ENCODE measurements at regions not wholly inside any gene's neighbourhood (a gene's known extent, or its start where the extent isn't known, plus 50 kb on each side); places are given as distances from the start of the nearest gene placed in this dataset.
A peak's percentile ranks its signal among the peaks of the same experiment; 100 is the strongest.

DNA sequence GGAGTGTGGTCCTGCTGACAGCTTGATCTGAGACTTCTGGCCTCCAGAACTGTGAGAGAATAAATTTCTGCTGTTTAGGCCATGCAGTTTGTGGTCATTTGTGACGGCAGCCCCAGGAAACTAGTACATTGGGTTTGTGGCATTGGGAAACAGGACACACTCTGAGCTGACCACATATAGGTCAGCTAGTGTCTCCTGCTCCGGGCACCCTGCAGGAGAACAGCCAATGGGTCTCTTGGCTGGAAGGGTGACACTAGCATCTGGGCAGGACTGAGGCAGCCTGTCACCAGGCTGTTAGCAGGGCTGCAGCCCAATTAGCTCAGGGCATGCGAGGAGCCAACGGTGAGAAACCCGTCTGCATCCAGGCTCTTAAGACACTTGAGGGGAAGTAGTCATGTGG is 83.2 kb downstream of the PITPNM2 start:
- H3K9ac ChIP-seq: no peak overlapping the region
- no peak overlapping the region for H3K4me2 ChIP-seq
- H3K27me3 ChIP-seq: no peaks in the 10 kb centered on the region
- no peaks in the 10 kb centered on the region for H3K9me3 ChIP-seq (replicated peaks in 1 of 11)
- no peaks in the 10 kb centered on the region for H3K36me3 ChIP-seq
- no peak overlapping the region for H3K4me3 ChIP-seq
- H4K20me1 ChIP-seq: peaks cover 0 to 93% (median 0%) of the 10 kb centered on the region in 11 experiments; a peak in 5 of 22 replicates
- TF ChIP-seq Cebpa-rat (IDR thresholded peaks at IDR 0.05): no peak
- H3K27ac ChIP-seq: no peak overlapping the region
- peaks cover 36 to 57% (median 52%) of the 10 kb centered on the region in 10 experiments for H3K4me1 ChIP-seq

DNA sequence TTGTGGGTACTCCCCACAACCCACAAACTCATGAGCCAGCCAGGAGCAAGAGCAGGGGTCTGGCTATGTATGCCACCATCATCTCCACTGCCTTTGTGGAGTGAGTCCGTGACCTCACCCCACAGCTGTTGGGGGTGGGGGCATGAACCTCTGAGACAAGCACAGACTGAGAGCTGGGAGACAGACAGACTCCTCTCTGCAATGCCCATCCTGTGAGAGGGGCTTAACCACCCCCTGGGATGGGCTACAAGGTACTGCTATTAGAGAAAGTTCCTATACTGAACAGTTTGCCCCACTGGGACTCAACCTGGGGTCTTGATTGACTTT is 84.5 kb downstream of the PITPNM2 start:
- Histone ChIP-seq H3K27ac (no peak overlapping the region), H3K4me1 (peaks cover 49 to 68% (median 65%) of the 10 kb centered on the region in 10 experiments), H3K36me3 (no peaks in the 10 kb centered on the region), H3K9me3 (replicated peaks in 1 of 11) (no peaks in the 10 kb centered on the region), H3K4me2 (peak overlapping the region in 8 of 11 experiments; percentile 2 to 77 (median 41); a peak in 7 of 22 replicates), H3K4me3 (no peak overlapping the region), H4K20me1 (peaks cover 0 to 92% (median 0%) of the 10 kb centered on the region in 11 experiments; a peak in 5 of 22 replicates), H3K27me3 (no peaks in the 10 kb centered on the region), H3K9ac (no peak overlapping the region)
- no peak for TF ChIP-seq Cebpa-rat (IDR thresholded peaks at IDR 0.05)

DNA sequence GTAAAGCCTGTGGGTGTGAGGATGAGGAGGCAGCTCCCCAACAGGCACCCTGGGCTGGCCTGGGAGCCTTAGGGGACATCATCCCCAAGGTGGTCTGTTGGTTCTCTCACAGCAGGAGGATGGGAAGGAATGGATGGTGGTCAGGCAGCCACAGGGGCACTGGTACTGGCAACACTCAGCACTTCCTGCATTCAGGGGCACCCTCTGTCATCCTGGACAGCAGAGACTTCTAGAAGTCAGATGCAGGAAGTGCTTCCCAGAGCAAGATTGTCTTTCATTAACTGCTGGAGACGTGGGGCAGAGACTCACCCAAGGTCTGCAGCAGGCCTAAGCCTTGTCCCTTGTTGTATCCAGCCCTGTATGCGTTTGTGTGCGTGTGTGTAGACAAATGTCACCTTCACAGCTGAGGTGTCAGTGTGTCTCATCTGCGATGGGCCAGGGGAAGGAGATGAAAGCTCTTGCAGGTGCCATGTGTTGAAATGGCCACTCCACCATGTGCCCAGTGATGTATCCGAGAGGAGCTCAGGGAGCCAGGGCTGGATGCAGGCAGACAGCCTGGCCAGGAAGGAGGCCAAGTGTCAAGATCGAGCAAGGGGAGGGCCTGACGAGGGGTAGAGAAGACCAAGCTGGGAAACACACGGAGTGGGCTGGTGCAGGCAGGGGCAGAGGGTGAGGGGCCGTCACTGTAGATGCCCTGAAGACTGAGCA is 85.1 kb downstream of the PITPNM2 start:
- peaks cover 0 to 92% (median 0%) of the 10 kb centered on the region in 11 experiments; a peak in 5 of 22 replicates for H4K20me1 ChIP-seq
- no peak for TF ChIP-seq Cebpa-rat (IDR thresholded peaks at IDR 0.05)

DNA sequence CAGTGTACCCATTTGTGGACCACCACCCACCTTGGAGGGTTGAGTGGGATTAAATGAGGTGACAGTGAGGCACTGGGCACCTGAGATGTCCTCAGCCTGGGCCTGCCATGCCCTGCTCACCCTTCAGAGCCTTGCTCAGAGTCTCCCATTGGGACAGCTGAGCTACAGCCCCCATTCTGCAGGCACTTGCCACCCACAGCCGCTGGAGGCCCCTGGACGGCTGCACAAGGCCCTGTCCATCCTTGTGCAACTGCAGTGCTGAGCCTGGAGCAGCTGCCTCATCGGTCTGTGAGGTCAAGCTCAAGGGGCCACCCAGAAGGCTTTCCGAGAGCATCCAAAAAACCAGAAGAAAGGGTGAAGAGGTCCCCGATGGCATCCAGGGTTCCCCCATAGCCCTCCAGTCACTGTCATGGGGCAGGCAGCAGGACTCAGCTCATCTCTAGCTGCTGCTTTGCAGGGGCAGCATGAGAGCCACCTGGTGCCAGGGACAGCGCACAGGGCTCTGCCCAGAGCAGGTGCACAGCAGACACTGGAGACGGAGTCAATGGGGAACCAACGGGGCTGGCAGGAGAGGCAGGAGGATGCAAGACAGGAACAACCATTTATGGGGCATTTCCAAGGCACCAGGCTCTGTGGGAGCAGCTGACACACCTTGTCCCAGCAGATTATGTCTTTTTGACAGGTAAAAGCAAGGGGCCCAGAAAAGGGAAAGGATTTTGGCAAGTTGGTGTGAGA is 84.6 kb downstream of the ARL6IP4 start:
- peak overlapping the region in 2 of 11 experiments; percentile 15 to 27; a peak in 1 of 22 replicates for H3K9ac ChIP-seq

More for the DNA sequence above, 85.1 kb downstream of the PITPNM2 start:
- Histone ChIP-seq H3K9me3 (replicated peaks in 1 of 11) (no peaks in the 10 kb centered on the region), H3K4me1 (peaks cover 53 to 68% (median 66%) of the 10 kb centered on the region in 10 experiments), H3K4me3 (no peak overlapping the region), H3K4me2 (peak overlapping the region in 10 of 11 experiments; percentile 2 to 77 (median 56); a peak in 14 of 22 replicates), H3K27me3 (no peaks in the 10 kb centered on the region), H3K27ac (no peak overlapping the region), H3K9ac (no peak overlapping the region; a peak in 1 of 22 replicates), H3K36me3 (no peaks in the 10 kb centered on the region)

DNA sequence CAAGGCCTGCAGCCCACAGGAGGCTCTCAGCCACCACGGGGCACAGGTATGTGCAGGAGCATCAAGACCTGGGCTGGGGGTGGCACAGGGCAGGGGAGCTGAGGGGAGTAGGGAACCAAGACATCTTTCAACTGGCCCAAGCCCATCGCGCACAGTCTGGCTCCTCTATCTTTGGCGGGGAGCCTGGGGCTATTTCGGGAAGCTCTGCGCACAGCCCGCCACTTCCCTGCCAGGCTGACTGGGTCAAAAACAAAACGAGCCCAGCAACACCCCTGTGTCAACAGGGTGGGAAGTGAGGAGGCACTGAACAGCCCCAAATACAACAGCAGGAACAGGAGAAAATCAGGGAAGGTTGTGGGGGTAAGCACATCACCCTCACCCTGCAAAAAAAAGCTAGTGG is 83.9 kb downstream of the ARL6IP4 start:
- no peak overlapping the region for H3K27ac ChIP-seq

More for the DNA sequence above, 84.6 kb downstream of the ARL6IP4 start:
- H3K36me3 ChIP-seq: no peaks in the 10 kb centered on the region
- H3K4me3 ChIP-seq: no peak overlapping the region
- H3K27ac ChIP-seq: no peak overlapping the region
- no peaks in the 10 kb centered on the region for H3K27me3 ChIP-seq
- no peaks in the 10 kb centered on the region for H3K9me3 ChIP-seq (replicated peaks in 1 of 11)
- H4K20me1 ChIP-seq: peaks cover 0 to 92% (median 0%) of the 10 kb centered on the region in 11 experiments; a peak in 7 of 22 replicates
- H3K4me2 ChIP-seq: peak overlapping the region; percentile 49 to 77 (median 64); a peak in 19 of 22 replicates
- peaks cover 55 to 68% (median 67%) of the 10 kb centered on the region in 10 experiments for H3K4me1 ChIP-seq
- no peak for TF ChIP-seq Cebpa-rat (IDR thresholded peaks at IDR 0.05)

DNA sequence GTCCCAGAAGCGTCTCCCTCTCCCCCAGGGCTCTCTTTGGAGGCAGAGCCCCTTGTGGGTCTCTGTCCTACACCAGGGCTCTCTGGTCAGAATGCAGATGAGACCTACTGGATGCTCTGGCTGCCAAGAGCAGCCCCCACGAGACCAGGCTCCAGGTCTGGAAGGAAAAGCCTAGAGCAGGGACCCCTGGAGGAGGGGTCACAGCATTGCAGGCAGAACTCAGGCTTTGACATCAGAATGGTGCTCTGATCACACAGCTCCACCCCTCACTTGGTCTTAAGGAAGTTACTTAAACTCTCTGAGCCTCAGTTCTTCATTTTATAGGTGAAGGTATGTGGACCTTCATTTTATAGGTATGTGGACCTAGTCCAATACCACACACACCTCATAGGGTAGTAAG is 83.1 kb downstream of the ARL6IP4 start:
- no peaks in the 10 kb centered on the region for H3K27me3 ChIP-seq
- no peak for TF ChIP-seq Cebpa-rat (IDR thresholded peaks at IDR 0.05)
- H3K4me3 ChIP-seq: no peak overlapping the region
- no peaks in the 10 kb centered on the region for H3K9me3 ChIP-seq (replicated peaks in 1 of 11)
- peak overlapping the region in 4 of 11 experiments; percentile 4 to 51 (median 30); a peak in 5 of 22 replicates for H3K9ac ChIP-seq
- no peaks in the 10 kb centered on the region for H3K36me3 ChIP-seq
- peak overlapping the region; percentile 49 to 79 (median 65) for H3K4me2 ChIP-seq
- H3K4me1 ChIP-seq: peaks cover 65 to 83% (median 79%) of the 10 kb centered on the region in 10 experiments
- H4K20me1 ChIP-seq: peaks cover 0 to 94% (median 0%) of the 10 kb centered on the region in 11 experiments; a peak in 7 of 22 replicates
- peak overlapping the region in 7 of 11 experiments; percentile 39 to 59 (median 42); a peak in 9 of 22 replicates for H3K27ac ChIP-seq

More for the DNA sequence above, 83.9 kb downstream of the ARL6IP4 start:
- 0 out of 22 replicates have a peak overlapping the region, but pooled peaks of 2 of the 11 experiments have one; percentile 15 to 27 for H3K9ac ChIP-seq
- TF ChIP-seq Cebpa-rat (IDR thresholded peaks at IDR 0.05): no peak
- H3K4me1 ChIP-seq: peaks cover 60 to 74% (median 72%) of the 10 kb centered on the region in 10 experiments
- no peaks in the 10 kb centered on the region for H3K36me3 ChIP-seq
- peaks cover 0 to 93% (median 0%) of the 10 kb centered on the region in 11 experiments; a peak in 7 of 22 replicates for H4K20me1 ChIP-seq
- H3K27me3 ChIP-seq: no peaks in the 10 kb centered on the region
- no peaks in the 10 kb centered on the region for H3K9me3 ChIP-seq (replicated peaks in 1 of 11)
- peak overlapping the region; percentile 49 to 77 (median 64) for H3K4me2 ChIP-seq
- no peak overlapping the region for H3K4me3 ChIP-seq

DNA sequence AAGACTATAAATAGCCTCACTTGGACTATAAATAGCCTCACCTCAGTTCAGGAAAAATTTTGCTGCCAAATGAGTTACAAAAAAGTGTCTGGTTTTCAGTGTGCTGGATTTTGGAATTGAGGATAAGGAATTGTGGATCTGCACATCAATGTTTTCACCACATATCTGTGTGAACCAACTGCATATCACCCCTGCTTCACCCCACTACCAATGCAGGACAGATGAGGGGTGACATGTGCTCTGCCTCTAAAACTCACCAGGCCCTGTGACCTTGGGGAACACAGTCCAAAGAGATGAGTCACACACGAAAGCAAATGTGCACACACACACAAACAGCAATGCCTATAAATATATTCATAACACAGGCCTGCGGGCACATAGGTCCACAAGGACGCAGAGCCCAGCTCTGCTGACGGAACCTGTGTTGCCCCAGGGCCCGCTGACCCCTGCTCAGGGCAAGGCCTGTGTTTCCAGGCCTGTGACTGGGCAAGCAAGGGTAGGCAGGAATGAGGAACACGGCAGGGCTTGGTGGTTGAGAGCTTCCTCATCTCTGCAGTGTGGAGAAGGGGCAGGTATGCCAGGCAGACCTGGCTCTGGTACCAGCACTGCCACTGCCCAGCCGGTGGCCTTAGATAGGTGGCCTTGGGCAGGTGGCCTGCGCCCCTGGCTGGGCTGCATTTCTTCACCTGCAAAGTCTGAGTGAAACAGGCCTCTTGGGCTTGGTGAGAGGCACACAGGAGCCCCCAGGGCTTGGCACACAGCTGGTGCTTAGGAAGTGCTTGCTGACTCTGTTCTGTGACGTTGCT is 82.4 kb downstream of the ARL6IP4 start:
- H3K36me3 ChIP-seq: no peaks in the 10 kb centered on the region
- peak overlapping the region; percentile 49 to 79 (median 65) for H3K4me2 ChIP-seq
- no peak overlapping the region for H3K4me3 ChIP-seq
- H3K9ac ChIP-seq: peak overlapping the region in 7 of 11 experiments; percentile 4 to 51 (median 21); a peak in 10 of 22 replicates
- no peaks in the 10 kb centered on the region for H3K27me3 ChIP-seq
- TF ChIP-seq Cebpa-rat (IDR thresholded peaks at IDR 0.05): no peak
- peaks cover 65 to 89% (median 85%) of the 10 kb centered on the region in 10 experiments for H3K4me1 ChIP-seq
- no peaks in the 10 kb centered on the region for H3K9me3 ChIP-seq (replicated peaks in 1 of 11)
- H4K20me1 ChIP-seq: peaks cover 0 to 98% (median 0%) of the 10 kb centered on the region in 11 experiments; a peak in 9 of 22 replicates
- H3K27ac ChIP-seq: peak overlapping the region in 9 of 11 experiments; percentile 0 to 59 (median 42); a peak in 14 of 22 replicates

DNA sequence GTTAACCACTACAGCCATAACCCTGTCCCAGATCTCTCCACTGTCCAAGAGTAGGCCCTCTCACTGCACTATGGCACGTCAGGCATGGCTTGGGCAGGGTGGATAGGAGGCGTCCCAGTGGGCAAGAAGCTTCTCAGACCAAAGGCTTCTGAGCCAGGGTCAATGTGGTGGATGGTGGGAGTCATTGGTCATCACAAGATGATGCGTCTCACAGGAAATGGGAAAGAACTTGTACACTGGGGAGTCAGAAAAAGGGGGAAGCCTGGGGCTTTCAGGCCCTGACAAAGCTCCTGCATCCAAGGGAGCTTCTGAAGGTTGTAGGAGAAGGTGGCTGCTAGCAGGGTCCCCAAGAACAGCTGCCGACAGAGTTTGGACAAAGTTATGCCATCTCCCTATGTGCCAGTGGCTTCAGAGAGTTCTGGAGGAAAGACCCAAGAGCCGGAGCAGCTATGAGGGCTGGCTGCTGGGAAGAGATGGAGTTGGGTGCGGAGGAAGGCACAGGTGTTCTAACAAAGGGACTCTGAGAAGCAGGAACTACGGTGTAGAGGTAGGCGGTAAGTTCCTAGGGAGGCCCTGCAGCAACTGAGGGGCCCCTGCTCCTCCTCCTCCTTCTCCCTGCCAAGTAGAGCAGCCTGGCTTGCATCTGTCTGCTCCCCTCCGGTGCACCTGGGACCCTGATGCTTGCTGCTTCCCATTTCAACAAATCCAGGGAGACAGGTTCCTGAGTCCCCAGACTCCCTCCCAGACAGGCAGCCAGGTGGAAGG is 81.1 kb downstream of the ARL6IP4 start:
- no peaks in the 10 kb centered on the region for H3K27me3 ChIP-seq
- H4K20me1 ChIP-seq: peaks cover 0 to 94% (median 0%) of the 10 kb centered on the region in 11 experiments; a peak in 9 of 22 replicates
- no peak overlapping the region for H3K4me3 ChIP-seq
- H3K9ac ChIP-seq: no peak overlapping the region
- no peaks in the 10 kb centered on the region for H3K36me3 ChIP-seq
- no peak for TF ChIP-seq Cebpa-rat (IDR thresholded peaks at IDR 0.05)
- H3K4me2 ChIP-seq: peak overlapping the region; percentile 49 to 79 (median 65)
- H3K4me1 ChIP-seq: peaks cover 65 to 97% (median 92%) of the 10 kb centered on the region in 10 experiments
- peak overlapping the region in 3 of 11 experiments; percentile 27 to 59 (median 42); a peak in 4 of 22 replicates for H3K27ac ChIP-seq
- H3K9me3 ChIP-seq (replicated peaks in 1 of 11): no peaks in the 10 kb centered on the region

Data from BLaER1 treated with 17β-estradiol and CSF1 and Interleukin-3, amounts not matched to agents 10 nM and 100 nM (cell line).